Breast epithelium (tissue), 3 donors: ENCODE measurements at regions not wholly inside any gene's neighbourhood (a gene's known extent, or its start where the extent isn't known, plus 50 kb on each side); places are given as distances from the start of the nearest gene placed in this dataset.

Experiments used
- POLR2A ChIP-seq: fragments of 450-650 bp; IDR thresholded peaks from one replicate; pipeline ENCODE4 v1.6.1; 2016; ENCODE audit warnings: antibody characterized with exemption, mild to moderate bottlenecking, moderate library complexity
- POLR2AphosphoS5 ChIP-seq, 3 donors: sonication (generic); formaldehyde crosslinking; IDR thresholded peaks; one replicate each; pipeline ENCODE4 v1.6.1; 2017; ENCODE audit warnings: antibody characterized with exemption in 3 of 3
- TF ChIP-seq, protein P1 (sequence below), 3 donors: fragments of 450-650 bp; IDR thresholded peaks; one replicate each; pipeline ENCODE4 v1.5.1; 2016 to 2017; ENCODE audit warnings: antibody characterized with exemption in 3 of 3, mild to moderate bottlenecking in 3 of 3, moderate library complexity in 3 of 3

DNA sequence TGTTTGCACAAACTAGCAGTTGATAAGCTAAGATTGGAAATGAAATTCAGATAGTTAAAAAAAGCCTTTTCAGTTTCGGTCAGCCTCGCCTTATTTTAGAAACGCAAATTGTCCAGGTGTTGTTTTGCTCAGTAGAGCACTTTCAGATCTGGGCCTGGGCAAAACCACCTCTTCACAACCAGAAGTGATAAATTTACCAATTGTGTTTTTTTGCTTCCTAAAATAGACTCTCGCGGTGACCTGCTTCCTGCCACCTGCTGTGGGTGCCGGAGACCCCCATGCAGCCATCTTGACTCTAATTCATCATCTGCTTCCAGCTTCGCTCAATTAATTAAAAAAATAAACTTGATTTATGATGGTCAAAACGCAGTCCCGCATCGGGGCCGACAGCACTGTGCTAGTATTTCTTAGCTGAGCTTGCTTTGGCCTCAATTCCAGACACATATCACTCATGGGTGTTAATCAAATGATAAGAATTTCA lies 335.6 kb downstream of the TMEM121 start:
- TF ChIP-seq, protein P1, sequence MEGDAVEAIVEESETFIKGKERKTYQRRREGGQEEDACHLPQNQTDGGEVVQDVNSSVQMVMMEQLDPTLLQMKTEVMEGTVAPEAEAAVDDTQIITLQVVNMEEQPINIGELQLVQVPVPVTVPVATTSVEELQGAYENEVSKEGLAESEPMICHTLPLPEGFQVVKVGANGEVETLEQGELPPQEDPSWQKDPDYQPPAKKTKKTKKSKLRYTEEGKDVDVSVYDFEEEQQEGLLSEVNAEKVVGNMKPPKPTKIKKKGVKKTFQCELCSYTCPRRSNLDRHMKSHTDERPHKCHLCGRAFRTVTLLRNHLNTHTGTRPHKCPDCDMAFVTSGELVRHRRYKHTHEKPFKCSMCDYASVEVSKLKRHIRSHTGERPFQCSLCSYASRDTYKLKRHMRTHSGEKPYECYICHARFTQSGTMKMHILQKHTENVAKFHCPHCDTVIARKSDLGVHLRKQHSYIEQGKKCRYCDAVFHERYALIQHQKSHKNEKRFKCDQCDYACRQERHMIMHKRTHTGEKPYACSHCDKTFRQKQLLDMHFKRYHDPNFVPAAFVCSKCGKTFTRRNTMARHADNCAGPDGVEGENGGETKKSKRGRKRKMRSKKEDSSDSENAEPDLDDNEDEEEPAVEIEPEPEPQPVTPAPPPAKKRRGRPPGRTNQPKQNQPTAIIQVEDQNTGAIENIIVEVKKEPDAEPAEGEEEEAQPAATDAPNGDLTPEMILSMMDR (IDR thresholded peaks at IDR 0.05): no peak
- no peak for TF ChIP-seq POLR2A
- TF ChIP-seq POLR2AphosphoS5 (IDR thresholded peaks at IDR 0.05): no peak
